ENCODE measurements at regions not wholly inside any gene's neighbourhood (a gene's known extent, or its start where the extent isn't known, plus 50 kb on each side); places are given as distances from the start of the nearest gene placed in this dataset.

- BruUV-seq (replicated peaks) = no TSS peak
- ChIA-PET CTCF (no interaction called here), POLR2A (ENCODE audit: low non-redundant PET) (no interaction called here)
- H3K9me3 ChIP-seq (ENCODE audit: low read depth, low read length, poor library complexity, severe bottlenecking) = no peaks in the 10 kb centered on the region
- no peaks in the 10 kb centered on the region for H3K4me1 ChIP-seq (ENCODE audit: insufficient read depth, low read length, poor library complexity, severe bottlenecking)
- no peaks in the 10 kb centered on the region for H3K27me3 ChIP-seq (replicated peaks; ENCODE audit: insufficient read depth, low read depth, low read length, poor library complexity)
- DNase-seq (ENCODE audit: low spot score) = peak; percentile 63
- H3K4me3 ChIP-seq (ENCODE audit: low read depth, low read length, poor library complexity, severe bottlenecking) = no peak overlapping the region
- TF ChIP-seq CTCF (conservative IDR thresholded peaks at IDR 0.05; ENCODE audit: low read depth, low read length) (no peak), EZH2 (IDR thresholded peaks at IDR 0.05; ENCODE audit: borderline replicate concordance, low read depth, low read length, poor library complexity, severe bottlenecking) (no peak)
- intact Hi-C loops (cut with micrococcal nuclease; ENCODE audit: unreplicated experiment) = no loop called here
- no peaks in the 10 kb centered on the region for H3K36me3 ChIP-seq (ENCODE audit: insufficient read depth, low read length, poor library complexity, severe bottlenecking)
- H3K27ac ChIP-seq (ENCODE audit: low read depth, low read length, poor library complexity, severe bottlenecking) = no peak overlapping the region
Observed at GRCh38 chr4:110287130-110287529, 88.7 kb upstream of the ELOVL6 start.

DNA sequence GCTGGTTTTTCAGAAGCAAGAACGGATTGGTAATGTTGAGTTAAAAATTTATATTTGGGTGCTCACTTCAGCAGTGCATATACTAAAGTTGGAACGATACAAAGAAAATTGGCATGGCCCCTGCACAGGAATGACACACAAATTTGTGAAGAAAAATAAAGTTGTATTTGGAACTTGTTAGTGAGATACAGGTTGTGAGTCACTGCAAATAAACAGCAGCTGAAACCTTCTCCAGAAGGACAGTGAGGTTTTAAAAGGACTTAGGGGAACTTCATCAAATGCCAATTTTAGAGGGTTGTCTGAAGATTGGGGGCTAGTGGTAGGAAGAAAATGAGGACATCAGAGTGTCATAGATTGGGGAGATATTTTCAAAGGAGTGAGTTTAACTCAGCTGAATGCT, 79.7 kb upstream of the ELOVL6 start:
- POLR2A ChIA-PET (ENCODE audit: low non-redundant PET) = no interaction called here
- Histone ChIP-seq H3K36me3 (ENCODE audit: insufficient read depth, low read length, poor library complexity, severe bottlenecking) (no peaks in the 10 kb centered on the region), H3K9me3 (ENCODE audit: low read depth, low read length, poor library complexity, severe bottlenecking) (no peaks in the 10 kb centered on the region), H3K27ac (ENCODE audit: low read depth, low read length, poor library complexity, severe bottlenecking) (no peak overlapping the region), H3K4me1 (ENCODE audit: insufficient read depth, low read length, poor library complexity, severe bottlenecking) (no peaks in the 10 kb centered on the region), H3K4me3 (ENCODE audit: low read depth, low read length, poor library complexity, severe bottlenecking) (no peak overlapping the region), H3K27me3 (replicated peaks; ENCODE audit: insufficient read depth, low read depth, low read length, poor library complexity) (no peaks in the 10 kb centered on the region)
- no peak for DNase-seq (ENCODE audit: low spot score)
- intact Hi-C loops (cut with micrococcal nuclease; ENCODE audit: unreplicated experiment) = no loop called here
- TF ChIP-seq EZH2 (IDR thresholded peaks at IDR 0.05; ENCODE audit: borderline replicate concordance, low read depth, low read length, poor library complexity, severe bottlenecking) = no peak
- no peak for TF ChIP-seq CTCF (conservative IDR thresholded peaks at IDR 0.05; ENCODE audit: low read depth, low read length)
- no TSS peak for BruUV-seq (replicated peaks)
- CTCF ChIA-PET = no interaction called here

DNA sequence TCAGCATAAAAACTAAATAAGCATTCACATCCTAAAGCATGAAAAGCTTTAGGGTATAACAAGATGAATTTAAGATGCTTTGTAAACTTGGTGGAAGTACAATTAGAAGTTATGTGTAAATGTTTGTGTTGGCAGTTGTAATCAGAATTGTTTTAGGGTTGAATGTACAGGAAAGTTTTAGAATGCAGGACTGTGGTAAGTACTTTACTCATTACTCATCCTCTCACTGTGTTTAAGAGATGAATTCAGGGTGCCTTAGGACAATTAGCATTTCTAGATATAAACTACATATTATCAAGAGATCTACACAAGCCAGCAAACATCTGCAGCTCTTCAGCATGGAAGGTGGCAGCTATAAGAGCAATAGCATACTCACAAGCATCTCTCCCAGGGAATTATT, 77.5 kb upstream of the ELOVL6 start:
- DNase-seq (ENCODE audit: low spot score) = no peak

More for the DNA sequence above, 77.5 kb upstream of the ELOVL6 start:
- BruUV-seq (replicated peaks) = no TSS peak
- ChIA-PET POLR2A (ENCODE audit: low non-redundant PET) (no interaction called here), CTCF (no interaction called here)
- Histone ChIP-seq H3K4me1 (ENCODE audit: insufficient read depth, low read length, poor library complexity, severe bottlenecking) (no peaks in the 10 kb centered on the region), H3K9me3 (ENCODE audit: low read depth, low read length, poor library complexity, severe bottlenecking) (no peaks in the 10 kb centered on the region), H3K27ac (ENCODE audit: low read depth, low read length, poor library complexity, severe bottlenecking) (no peak overlapping the region), H3K36me3 (ENCODE audit: insufficient read depth, low read length, poor library complexity, severe bottlenecking) (no peaks in the 10 kb centered on the region), H3K4me3 (ENCODE audit: low read depth, low read length, poor library complexity, severe bottlenecking) (no peak overlapping the region), H3K27me3 (replicated peaks; ENCODE audit: insufficient read depth, low read depth, low read length, poor library complexity) (no peaks in the 10 kb centered on the region)
- intact Hi-C loops (cut with micrococcal nuclease; ENCODE audit: unreplicated experiment) = no loop called here
- TF ChIP-seq CTCF (conservative IDR thresholded peaks at IDR 0.05; ENCODE audit: low read depth, low read length) (no peak), EZH2 (IDR thresholded peaks at IDR 0.05; ENCODE audit: borderline replicate concordance, low read depth, low read length, poor library complexity, severe bottlenecking) (no peak)

Measured in A673 (cell line).